SK-N-SH (cell line): ENCODE measurements at regions not wholly inside any gene's neighbourhood (a gene's known extent, or its start where the extent isn't known, plus 50 kb on each side); places are given as distances from the start of the nearest gene placed in this dataset.

ENCODE experiments used
- CTCF ChIA-PET: fragments of 300-600, 350-600 bp; formaldehyde crosslinking; extraction: SDS; loops from one replicate; lab custom pipeline; 2021; lab: Yijun Ruan, JAX
- POLR2A ChIA-PET: fragments of 350-600 bp; sonication (Branson Sonifier 250); formaldehyde crosslinking; extraction: SDS; loops from one replicate; lab custom pipeline; 2020; ENCODE audit warnings: antibody characterized with exemption, inconsistent platforms; lab: Yijun Ruan, JAX
- DNase-seq: peaks from one replicate; pipeline ENCODE4 v3.0.0; 2012
- H2AFZ ChIP-seq: fragments of 200-600 bp; sonication (generic); 2 replicates; pipeline ENCODE4 v1.8.1; 2016; ENCODE audit warnings: antibody characterized with exemption, mild to moderate bottlenecking, low read depth
- H3F3A ChIP-seq: fragments of 200-600 bp; sonication (generic); replicated peaks from 2 replicates; pipeline ENCODE3; 2016; ENCODE audit warnings: antibody characterized with exemption, mild to moderate bottlenecking; ENCODE audit not compliant: insufficient read depth
- H3K27ac ChIP-seq, 2 experiments: fragments of 200-500 bp in 1 of 2; fragments of 200-600 bp in 1 of 2; sonication (Bioruptor generic) in 1 of 2; sonication (generic), shearing (Covaris generic) in 1 of 2; 2 replicates each; pipeline versions ENCODE4 v1.5.1 to v1.6.1; 2014 to 2016; ENCODE audit warnings: low read depth in 2 of 2, inconsistent platforms in 1 of 2, low read length in 1 of 2, mild to moderate bottlenecking in 1 of 2, mixed read lengths in 1 of 2
- H3K27me3 ChIP-seq: fragments of 200-600 bp; sonication (generic), shearing (Covaris generic); 2 replicates; pipeline ENCODE4 v1.6.1; 2016; ENCODE audit warnings: mixed run types; ENCODE audit not compliant: insufficient read depth
- H3K36me3 ChIP-seq, 2 experiments: fragments of 200-500 bp in 1 of 2; fragments of 200-600 bp in 1 of 2; sonication (Bioruptor generic) in 1 of 2; sonication (generic) in 1 of 2; replicated peaks in 1 of 2; 2 replicates each; pipeline versions ENCODE3 to v1.5.1; 2014 to 2016; ENCODE audit warnings: low read length in 1 of 2, mild to moderate bottlenecking in 1 of 2; ENCODE audit not compliant: insufficient read depth in 2 of 2, control insufficient read depth in 1 of 2
- H3K4me1 ChIP-seq, 2 experiments: fragments of 200-500 bp in 1 of 2; fragments of 200-600 bp in 1 of 2; sonication (Bioruptor generic) in 1 of 2; sonication (generic), shearing (Covaris generic) in 1 of 2; 2 replicates each; pipeline versions ENCODE4 v1.5.1 to v1.6.1; 2014 to 2016; ENCODE audit warnings: low read depth in 1 of 2, low read length in 1 of 2, mixed run types in 1 of 2; ENCODE audit not compliant: insufficient read depth in 2 of 2, control insufficient read depth in 1 of 2
- H3K4me2 ChIP-seq: fragments of 200-600 bp; sonication (generic), shearing (Covaris generic); 2 replicates; pipeline ENCODE4 v1.6.1; 2017; ENCODE audit warnings: mixed run types
- H3K4me3 ChIP-seq, 2 experiments: fragments of 200-500 bp in 1 of 2; fragments of 200-600 bp in 1 of 2; sonication (Bioruptor generic) in 1 of 2; sonication (generic), shearing (Covaris generic) in 1 of 2; 2 replicates each; pipeline versions ENCODE4 v1.5.1 to v1.8.1; 2014 to 2016; ENCODE audit warnings: low read depth in 2 of 2, inconsistent platforms in 1 of 2, low read length in 1 of 2, mild to moderate bottlenecking in 1 of 2, mixed read lengths in 1 of 2, moderate library complexity in 1 of 2
- H3K79me2 ChIP-seq: fragments of 200-600 bp; sonication (generic); 2 replicates; pipeline ENCODE4 v1.8.1; 2017; ENCODE audit warnings: mild to moderate bottlenecking; ENCODE audit not compliant: insufficient read depth
- H3K9ac ChIP-seq: fragments of 200-600 bp; sonication (generic); 2 replicates; pipeline ENCODE4 v1.6.1; 2017; ENCODE audit warnings: mixed run types
- H3K9me2 ChIP-seq: fragments of 200-600 bp; sonication (generic); 2 replicates; pipeline ENCODE4 v1.6.1; 2017; ENCODE audit warnings: mixed run types
- H3K9me3 ChIP-seq: fragments of 200-600 bp; sonication (generic); 2 replicates; pipeline ENCODE4 v1.6.1; 2017; ENCODE audit warnings: mixed run types, mild to moderate bottlenecking, moderate library complexity
- H4K20me1 ChIP-seq: fragments of 200-600 bp; sonication (generic); 2 replicates; pipeline ENCODE4 v1.6.1; 2017; ENCODE audit warnings: mild to moderate bottlenecking, mixed run types; ENCODE audit not compliant: insufficient read depth
- ELF1 ChIP-seq: IDR thresholded peaks from 2 replicates; pipeline ENCODE4 v1.4.0; 2012
- EP300 ChIP-seq, 2 experiments: IDR thresholded peaks; 2 replicates each; pipeline versions ENCODE4 v1.4.0 to v1.6.1; 2012; ENCODE audit warnings: borderline replicate concordance in 1 of 2, low read depth in 1 of 2, low read length in 1 of 2
- FOSL2 ChIP-seq: IDR thresholded peaks from 2 replicates; pipeline ENCODE4 v1.4.0; 2012; ENCODE audit warnings: low read depth, mild to moderate bottlenecking, moderate library complexity, borderline replicate concordance
- FOXM1 ChIP-seq: IDR thresholded peaks from 2 replicates; pipeline ENCODE4 v1.4.0; 2012; ENCODE audit warnings: low read depth, mild to moderate bottlenecking
- GABPA ChIP-seq: IDR thresholded peaks from 2 replicates; pipeline ENCODE4 v1.4.0; 2012; ENCODE audit warnings: low read depth, mild to moderate bottlenecking
- MEF2A ChIP-seq: IDR thresholded peaks from 2 replicates; pipeline ENCODE4 v1.4.0; 2012; ENCODE audit warnings: low read depth, borderline replicate concordance
- NFIC ChIP-seq: IDR thresholded peaks from 2 replicates; pipeline ENCODE4 v1.4.0; 2012; ENCODE audit warnings: borderline replicate concordance
- NRF1 ChIP-seq: IDR thresholded peaks from 2 replicates; pipeline ENCODE4 v1.6.1; 2012; ENCODE audit warnings: low read depth, mild to moderate bottlenecking, low read length
- POLR2AphosphoS5 ChIP-seq: IDR thresholded peaks from 2 replicates; pipeline ENCODE4 v1.6.1; 2012; ENCODE audit warnings: low read depth, low read length
- RXRA ChIP-seq: IDR thresholded peaks from 2 replicates; pipeline ENCODE4 v1.4.0; 2012; ENCODE audit warnings: low read depth, mild to moderate bottlenecking, borderline replicate concordance
- SIN3A ChIP-seq: IDR thresholded peaks from 2 replicates; pipeline ENCODE4 v1.6.1; 2012; ENCODE audit warnings: low read depth, mild to moderate bottlenecking, low read length, moderate library complexity, borderline replicate concordance
- TAF1 ChIP-seq: IDR thresholded peaks from 2 replicates; pipeline ENCODE4 v1.6.1; 2012; ENCODE audit warnings: low read depth, mild to moderate bottlenecking, low read length, moderate library complexity, borderline replicate concordance
- TCF12 ChIP-seq: IDR thresholded peaks from 2 replicates; pipeline ENCODE4 v1.4.0; 2012
- TEAD4 ChIP-seq: IDR thresholded peaks from 2 replicates; pipeline ENCODE4 v1.4.0; 2012; ENCODE audit warnings: mild to moderate bottlenecking, borderline replicate concordance; ENCODE audit not compliant: insufficient read depth
- WGBS: methylation state at CpG from one replicate; pipeline ENCODE4 v1.1.6; 2017; ENCODE audit warnings: low lambda C conversion rate; 5-methylcytosine and 5-hydroxymethylcytosine counted together
- TF ChIP-seq, protein P1 (sequence below): fragments of 150-350 bp; IDR thresholded peaks from 2 replicates; pipeline ENCODE4 v1.6.1; 2017; ENCODE audit warnings: antibody characterized with exemption, low read length, low read depth, borderline replicate concordance
- TF ChIP-seq, protein P2 (sequence below): IDR thresholded peaks from 2 replicates; pipeline ENCODE4; 2012

DNA sequence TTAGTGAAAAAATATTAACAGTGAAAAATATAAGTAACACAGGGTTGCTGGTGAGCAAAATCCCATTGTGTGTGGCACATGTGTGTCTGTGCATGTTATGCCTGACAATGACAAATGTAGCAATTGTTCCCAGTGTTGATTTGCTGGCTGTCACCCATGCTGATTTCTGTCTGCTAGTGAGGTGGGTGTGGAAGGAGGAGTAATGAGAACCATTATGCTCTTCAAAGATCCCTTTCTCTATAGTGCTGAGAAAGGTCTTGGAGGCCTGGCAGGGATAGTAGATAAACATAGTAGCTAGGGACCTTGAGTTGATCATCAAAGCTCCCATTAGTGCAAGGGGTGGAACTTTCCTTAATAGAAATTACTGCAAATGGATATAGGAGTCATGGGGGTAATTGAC lies 152.5 kb upstream of the CLINT1 start:
- ChIA-PET CTCF (interaction anchor here (1.0 to 2.2 kb wide), 3 partner anchors 16 to 64 kb away, joined by 3 to 8 read pairs (median 3); no protein-coding TSS in a partner anchor), POLR2A (no interaction called here)
- Histone ChIP-seq H3K9me2 (no peaks in the 10 kb centered on the region), H3F3A (no peaks in the 10 kb centered on the region), H3K4me3 (no peak overlapping the region), H3K79me2 (no peaks in the 10 kb centered on the region), H2AFZ (no peak overlapping the region), H3K27ac (no peak overlapping the region), H3K9ac (no peak overlapping the region), H4K20me1 (no peaks in the 10 kb centered on the region), H3K9me3 (no peaks in the 10 kb centered on the region), H3K4me1 (no peaks in the 10 kb centered on the region; a peak in 1 of 4 replicates), H3K4me2 (no peak overlapping the region), H3K36me3 (no peaks in the 10 kb centered on the region), H3K27me3 (no peaks in the 10 kb centered on the region)
- no peak for DNase-seq
- no peak for TF ChIP-seq MEF2A
- TF ChIP-seq TAF1, result no peak
- TF ChIP-seq, protein P1, sequence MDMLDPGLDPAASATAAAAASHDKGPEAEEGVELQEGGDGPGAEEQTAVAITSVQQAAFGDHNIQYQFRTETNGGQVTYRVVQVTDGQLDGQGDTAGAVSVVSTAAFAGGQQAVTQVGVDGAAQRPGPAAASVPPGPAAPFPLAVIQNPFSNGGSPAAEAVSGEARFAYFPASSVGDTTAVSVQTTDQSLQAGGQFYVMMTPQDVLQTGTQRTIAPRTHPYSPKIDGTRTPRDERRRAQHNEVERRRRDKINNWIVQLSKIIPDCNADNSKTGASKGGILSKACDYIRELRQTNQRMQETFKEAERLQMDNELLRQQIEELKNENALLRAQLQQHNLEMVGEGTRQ, result no peak
- no peak for TF ChIP-seq TCF12
- TF ChIP-seq FOXM1, result no peak
- no peak for TF ChIP-seq NFIC
- no peak for TF ChIP-seq GABPA
- no peak for TF ChIP-seq ELF1
- no peak for TF ChIP-seq EP300 (IDR thresholded peaks at IDR 0.05; ENCODE audit: borderline replicate concordance in 1 of 2, low read depth in 1 of 2, low read length in 1 of 2)

DNA sequence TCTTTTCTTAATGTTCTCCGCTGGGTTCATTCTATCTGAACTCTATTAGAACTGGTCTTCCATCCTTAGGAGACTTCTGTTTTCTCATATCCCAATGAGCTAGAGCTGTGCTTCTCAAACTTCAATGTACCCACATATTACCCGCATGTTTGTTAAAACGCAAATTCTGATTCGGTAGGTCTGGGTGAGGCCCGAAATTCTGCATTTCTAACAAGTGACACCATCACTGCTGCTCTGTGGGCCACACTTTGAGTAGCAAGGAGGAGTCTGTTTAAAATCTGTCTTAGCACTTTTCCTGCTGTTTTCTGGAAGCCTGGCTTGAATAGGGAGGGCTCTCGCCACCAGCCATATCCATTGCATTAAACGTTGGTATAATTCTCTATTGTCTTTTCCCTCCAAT lies 151.9 kb upstream of the CLINT1 start:
- Histone ChIP-seq H3K4me3 (no peak overlapping the region), H3K9me2 (no peaks in the 10 kb centered on the region), H3K79me2 (no peaks in the 10 kb centered on the region), H3K36me3 (no peaks in the 10 kb centered on the region), H3K4me2 (no peak overlapping the region), H3K27me3 (no peaks in the 10 kb centered on the region), H3K9ac (no peak overlapping the region), H3F3A (no peaks in the 10 kb centered on the region), H3K27ac (no peak overlapping the region), H3K4me1 (no peaks in the 10 kb centered on the region; a peak in 1 of 4 replicates), H4K20me1 (no peaks in the 10 kb centered on the region), H2AFZ (no peak overlapping the region), H3K9me3 (no peaks in the 10 kb centered on the region)
- no peak for TF ChIP-seq NRF1
- no peak for TF ChIP-seq POLR2AphosphoS5
- TF ChIP-seq GABPA, result no peak
- no peak for TF ChIP-seq TCF12
- TF ChIP-seq FOXM1, result no peak
- no peak for TF ChIP-seq SIN3A
- no peak for TF ChIP-seq RXRA
- no peak for TF ChIP-seq FOSL2
- TF ChIP-seq, protein P2, sequence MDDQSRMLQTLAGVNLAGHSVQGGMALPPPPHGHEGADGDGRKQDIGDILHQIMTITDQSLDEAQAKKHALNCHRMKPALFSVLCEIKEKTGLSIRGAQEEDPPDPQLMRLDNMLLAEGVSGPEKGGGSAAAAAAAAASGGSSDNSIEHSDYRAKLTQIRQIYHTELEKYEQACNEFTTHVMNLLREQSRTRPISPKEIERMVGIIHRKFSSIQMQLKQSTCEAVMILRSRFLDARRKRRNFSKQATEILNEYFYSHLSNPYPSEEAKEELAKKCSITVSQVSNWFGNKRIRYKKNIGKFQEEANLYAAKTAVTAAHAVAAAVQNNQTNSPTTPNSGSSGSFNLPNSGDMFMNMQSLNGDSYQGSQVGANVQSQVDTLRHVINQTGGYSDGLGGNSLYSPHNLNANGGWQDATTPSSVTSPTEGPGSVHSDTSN, result no peak
- no peak for TF ChIP-seq TEAD4
- 58% methylated on average over 7 of the region's 7 CpGs for WGBS
- ChIA-PET CTCF (interaction anchor here (2.2 kb wide), 1 partner anchor 15 kb away, joined by 8 read pairs; no protein-coding TSS in a partner anchor), POLR2A (no interaction called here)
- DNase-seq, result no peak
